ENCODE measurements at regions not wholly inside any gene's neighbourhood (a gene's known extent, or its start where the extent isn't known, plus 50 kb on each side); places are given as distances from the start of the nearest gene placed in this dataset.

- no peak for TF ChIP-seq POLR2AphosphoS5 (IDR thresholded peaks at IDR 0.05)
- TF ChIP-seq, protein P1, sequence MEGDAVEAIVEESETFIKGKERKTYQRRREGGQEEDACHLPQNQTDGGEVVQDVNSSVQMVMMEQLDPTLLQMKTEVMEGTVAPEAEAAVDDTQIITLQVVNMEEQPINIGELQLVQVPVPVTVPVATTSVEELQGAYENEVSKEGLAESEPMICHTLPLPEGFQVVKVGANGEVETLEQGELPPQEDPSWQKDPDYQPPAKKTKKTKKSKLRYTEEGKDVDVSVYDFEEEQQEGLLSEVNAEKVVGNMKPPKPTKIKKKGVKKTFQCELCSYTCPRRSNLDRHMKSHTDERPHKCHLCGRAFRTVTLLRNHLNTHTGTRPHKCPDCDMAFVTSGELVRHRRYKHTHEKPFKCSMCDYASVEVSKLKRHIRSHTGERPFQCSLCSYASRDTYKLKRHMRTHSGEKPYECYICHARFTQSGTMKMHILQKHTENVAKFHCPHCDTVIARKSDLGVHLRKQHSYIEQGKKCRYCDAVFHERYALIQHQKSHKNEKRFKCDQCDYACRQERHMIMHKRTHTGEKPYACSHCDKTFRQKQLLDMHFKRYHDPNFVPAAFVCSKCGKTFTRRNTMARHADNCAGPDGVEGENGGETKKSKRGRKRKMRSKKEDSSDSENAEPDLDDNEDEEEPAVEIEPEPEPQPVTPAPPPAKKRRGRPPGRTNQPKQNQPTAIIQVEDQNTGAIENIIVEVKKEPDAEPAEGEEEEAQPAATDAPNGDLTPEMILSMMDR (IDR thresholded peaks at IDR 0.05) = no peak
- TF ChIP-seq POLR2A (IDR thresholded peaks at IDR 0.05) = no peak
Observed at GRCh38 chr9:13759551-13759950, 480.1 kb upstream of the MPDZ start.

Data from sigmoid colon (tissue), 4 donors.